ENCODE measurements at regions not wholly inside any gene's neighbourhood (a gene's known extent, or its start where the extent isn't known, plus 50 kb on each side); places are given as distances from the start of the nearest gene placed in this dataset.

GRCh38 chrX:68995780-68996551 lies 167.1 kb downstream of the EFNB1 start:
- Histone ChIP-seq H3K9me3 (ENCODE audit: control insufficient read depth, insufficient read depth, low read length) (peaks cover 9% of the 10 kb centered on the region; the same call in 1 of the 2 replicates), H3K4me3 (ENCODE audit: low read depth, low read length) (no peak overlapping the region), H3K27ac (ENCODE audit: low read depth, low read length) (no peak overlapping the region), H3K4me1 (ENCODE audit: control insufficient read depth, insufficient read depth, low read length) (no peaks in the 10 kb centered on the region), H3K36me3 (ENCODE audit: control insufficient read depth, insufficient read depth, low read length) (no peaks in the 10 kb centered on the region), H3K27me3 (ENCODE audit: control insufficient read depth, insufficient read depth, low read length) (no peaks in the 10 kb centered on the region), H3K9ac (ENCODE audit: low read depth, low read length) (no peak overlapping the region)

GRCh38 chrX:68995386-68995779 lies 166.6 kb downstream of the EFNB1 start:
- peaks cover 3% of the 10 kb centered on the region for H3K4me1 ChIP-seq (ENCODE audit: control insufficient read depth, insufficient read depth, low read length)
- peaks cover 9% of the 10 kb centered on the region; the same call in 1 of the 2 replicates for H3K9me3 ChIP-seq (ENCODE audit: control insufficient read depth, insufficient read depth, low read length)
- no peak overlapping the region for H3K27ac ChIP-seq (ENCODE audit: low read depth, low read length)
- no peak overlapping the region for H3K4me3 ChIP-seq (ENCODE audit: low read depth, low read length)
- no peaks in the 10 kb centered on the region for H3K27me3 ChIP-seq (ENCODE audit: control insufficient read depth, insufficient read depth, low read length)
- H3K36me3 ChIP-seq (ENCODE audit: control insufficient read depth, insufficient read depth, low read length): no peaks in the 10 kb centered on the region
- H3K9ac ChIP-seq (ENCODE audit: low read depth, low read length): no peak overlapping the region

- Histone ChIP-seq H3K27me3 (ENCODE audit: control insufficient read depth, insufficient read depth, low read length) (no peaks in the 10 kb centered on the region), H3K27ac (ENCODE audit: low read depth, low read length) (no peak overlapping the region), H3K4me1 (ENCODE audit: control insufficient read depth, insufficient read depth, low read length) (peaks cover 6% of the 10 kb centered on the region), H3K36me3 (ENCODE audit: control insufficient read depth, insufficient read depth, low read length) (no peaks in the 10 kb centered on the region), H3K9me3 (ENCODE audit: control insufficient read depth, insufficient read depth, low read length) (peaks cover 10% of the 10 kb centered on the region; the same call in 1 of the 2 replicates), H3K4me3 (ENCODE audit: low read depth, low read length) (no peak overlapping the region), H3K9ac (ENCODE audit: low read depth, low read length) (no peak overlapping the region)
Observed at GRCh38 chrX:68994891-68995255, 166.1 kb downstream of the EFNB1 start.

- H3K27me3 ChIP-seq (ENCODE audit: control insufficient read depth, insufficient read depth, low read length): no peaks in the 10 kb centered on the region
- H3K27ac ChIP-seq (ENCODE audit: low read depth, low read length): no peak overlapping the region
- H3K9ac ChIP-seq (ENCODE audit: low read depth, low read length): no peak overlapping the region
- peaks cover 6% of the 10 kb centered on the region for H3K4me1 ChIP-seq (ENCODE audit: control insufficient read depth, insufficient read depth, low read length)
- no peaks in the 10 kb centered on the region for H3K36me3 ChIP-seq (ENCODE audit: control insufficient read depth, insufficient read depth, low read length)
- H3K9me3 ChIP-seq (ENCODE audit: control insufficient read depth, insufficient read depth, low read length): peaks cover 13% of the 10 kb centered on the region; the same call in 1 of the 2 replicates
- H3K4me3 ChIP-seq (ENCODE audit: low read depth, low read length): no peak overlapping the region
Observed at GRCh38 chrX:68994135-68994890, 165.5 kb downstream of the EFNB1 start.

GRCh38 chrX:68992821-68993397 lies 164.1 kb downstream of the EFNB1 start:
- Histone ChIP-seq H3K4me1 (ENCODE audit: control insufficient read depth, insufficient read depth, low read length) (peaks cover 6% of the 10 kb centered on the region), H3K36me3 (ENCODE audit: control insufficient read depth, insufficient read depth, low read length) (no peaks in the 10 kb centered on the region), H3K4me3 (ENCODE audit: low read depth, low read length) (no peak overlapping the region), H3K9me3 (ENCODE audit: control insufficient read depth, insufficient read depth, low read length) (peaks cover 13% of the 10 kb centered on the region; the same call in 1 of the 2 replicates), H3K9ac (ENCODE audit: low read depth, low read length) (no peak overlapping the region), H3K27me3 (ENCODE audit: control insufficient read depth, insufficient read depth, low read length) (no peaks in the 10 kb centered on the region), H3K27ac (ENCODE audit: low read depth, low read length) (no peak overlapping the region)

GRCh38 chrX:68991691-68992345 lies 163.0 kb downstream of the EFNB1 start:
- peaks cover 6% of the 10 kb centered on the region for H3K4me1 ChIP-seq (ENCODE audit: control insufficient read depth, insufficient read depth, low read length)
- H3K9me3 ChIP-seq (ENCODE audit: control insufficient read depth, insufficient read depth, low read length): peaks cover 17% of the 10 kb centered on the region; the same call in 1 of the 2 replicates
- H3K27me3 ChIP-seq (ENCODE audit: control insufficient read depth, insufficient read depth, low read length): no peaks in the 10 kb centered on the region
- no peak overlapping the region for H3K4me3 ChIP-seq (ENCODE audit: low read depth, low read length)
- no peak overlapping the region for H3K9ac ChIP-seq (ENCODE audit: low read depth, low read length)
- no peak overlapping the region for H3K27ac ChIP-seq (ENCODE audit: low read depth, low read length)
- H3K36me3 ChIP-seq (ENCODE audit: control insufficient read depth, insufficient read depth, low read length): no peaks in the 10 kb centered on the region

GRCh38 chrX:68990948-68991347 lies 162.1 kb downstream of the EFNB1 start:
- Histone ChIP-seq H3K27me3 (ENCODE audit: control insufficient read depth, insufficient read depth, low read length) (no peaks in the 10 kb centered on the region), H3K36me3 (ENCODE audit: control insufficient read depth, insufficient read depth, low read length) (no peaks in the 10 kb centered on the region), H3K9ac (ENCODE audit: low read depth, low read length) (no peak overlapping the region), H3K27ac (ENCODE audit: low read depth, low read length) (no peak overlapping the region), H3K4me3 (ENCODE audit: low read depth, low read length) (no peak overlapping the region), H3K4me1 (ENCODE audit: control insufficient read depth, insufficient read depth, low read length) (peaks cover 6% of the 10 kb centered on the region), H3K9me3 (ENCODE audit: control insufficient read depth, insufficient read depth, low read length) (peaks cover 20% of the 10 kb centered on the region; the same call in 1 of the 2 replicates)

- Histone ChIP-seq H3K27ac (ENCODE audit: low read depth, low read length) (peak overlapping the region; percentile 20), H3K4me3 (ENCODE audit: low read depth, low read length) (no peak overlapping the region), H3K4me1 (ENCODE audit: control insufficient read depth, insufficient read depth, low read length) (peaks cover 6% of the 10 kb centered on the region), H3K36me3 (ENCODE audit: control insufficient read depth, insufficient read depth, low read length) (no peaks in the 10 kb centered on the region), H3K9ac (ENCODE audit: low read depth, low read length) (no peak overlapping the region), H3K27me3 (ENCODE audit: control insufficient read depth, insufficient read depth, low read length) (no peaks in the 10 kb centered on the region), H3K9me3 (ENCODE audit: control insufficient read depth, insufficient read depth, low read length) (peaks cover 19% of the 10 kb centered on the region; the same call in 1 of the 2 replicates)
Observed at GRCh38 chrX:68989865-68990606, 161.2 kb downstream of the EFNB1 start.

- peak overlapping the region; percentile 20 for H3K27ac ChIP-seq (ENCODE audit: low read depth, low read length)
- no peak overlapping the region for H3K9ac ChIP-seq (ENCODE audit: low read depth, low read length)
- H3K27me3 ChIP-seq (ENCODE audit: control insufficient read depth, insufficient read depth, low read length): no peaks in the 10 kb centered on the region
- H3K4me1 ChIP-seq (ENCODE audit: control insufficient read depth, insufficient read depth, low read length): peaks cover 6% of the 10 kb centered on the region
- H3K36me3 ChIP-seq (ENCODE audit: control insufficient read depth, insufficient read depth, low read length): no peaks in the 10 kb centered on the region
- no peak overlapping the region for H3K4me3 ChIP-seq (ENCODE audit: low read depth, low read length)
- H3K9me3 ChIP-seq (ENCODE audit: control insufficient read depth, insufficient read depth, low read length): peaks cover 16% of the 10 kb centered on the region; the same call in 1 of the 2 replicates
Observed at GRCh38 chrX:68989456-68989855, 160.6 kb downstream of the EFNB1 start.

GRCh38 chrX:68988865-68989264 lies 160.0 kb downstream of the EFNB1 start:
- peaks cover 6% of the 10 kb centered on the region for H3K4me1 ChIP-seq (ENCODE audit: control insufficient read depth, insufficient read depth, low read length)
- no peaks in the 10 kb centered on the region for H3K36me3 ChIP-seq (ENCODE audit: control insufficient read depth, insufficient read depth, low read length)
- H3K27me3 ChIP-seq (ENCODE audit: control insufficient read depth, insufficient read depth, low read length): no peaks in the 10 kb centered on the region
- H3K9me3 ChIP-seq (ENCODE audit: control insufficient read depth, insufficient read depth, low read length): peaks cover 19% of the 10 kb centered on the region; the same call in 1 of the 2 replicates
- no peak overlapping the region for H3K9ac ChIP-seq (ENCODE audit: low read depth, low read length)
- H3K4me3 ChIP-seq (ENCODE audit: low read depth, low read length): no peak overlapping the region
- no peak overlapping the region for H3K27ac ChIP-seq (ENCODE audit: low read depth, low read length)

Measured in HUES48 (cell line).